ENCODE measurements at regions not wholly inside any gene's neighbourhood (a gene's known extent, or its start where the extent isn't known, plus 50 kb on each side); places are given as distances from the start of the nearest gene placed in this dataset.

DNA sequence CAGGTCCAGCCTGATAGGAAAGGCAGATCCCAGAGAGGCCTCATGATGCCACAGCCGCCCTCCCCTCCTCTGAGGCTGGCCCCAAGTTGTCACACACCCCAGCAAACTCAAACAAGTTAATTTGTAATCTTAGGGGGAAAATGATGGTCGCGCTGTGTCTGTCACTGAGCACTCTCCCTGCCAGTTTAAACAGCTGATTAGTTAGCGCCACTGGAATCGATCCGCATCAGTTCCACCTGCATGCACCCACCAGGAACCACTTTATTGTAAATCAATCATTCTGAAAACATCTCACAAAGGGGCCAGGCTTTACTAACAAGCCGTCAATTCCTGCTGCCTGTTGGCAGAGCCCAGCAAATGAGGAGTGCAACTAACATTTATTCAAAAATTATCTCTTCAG lies 870.9 kb downstream of the KCNMA1 start:
- TF ChIP-seq NANOG (IDR thresholded peaks at IDR 0.05; ENCODE audit: insufficient read depth, low read depth, low read length, poor library complexity, severe bottlenecking) (no peak), POLR2AphosphoS5 (IDR thresholded peaks at IDR 0.05; ENCODE audit: low read depth, low read length) (no peak)
- TF ChIP-seq, protein P1, sequence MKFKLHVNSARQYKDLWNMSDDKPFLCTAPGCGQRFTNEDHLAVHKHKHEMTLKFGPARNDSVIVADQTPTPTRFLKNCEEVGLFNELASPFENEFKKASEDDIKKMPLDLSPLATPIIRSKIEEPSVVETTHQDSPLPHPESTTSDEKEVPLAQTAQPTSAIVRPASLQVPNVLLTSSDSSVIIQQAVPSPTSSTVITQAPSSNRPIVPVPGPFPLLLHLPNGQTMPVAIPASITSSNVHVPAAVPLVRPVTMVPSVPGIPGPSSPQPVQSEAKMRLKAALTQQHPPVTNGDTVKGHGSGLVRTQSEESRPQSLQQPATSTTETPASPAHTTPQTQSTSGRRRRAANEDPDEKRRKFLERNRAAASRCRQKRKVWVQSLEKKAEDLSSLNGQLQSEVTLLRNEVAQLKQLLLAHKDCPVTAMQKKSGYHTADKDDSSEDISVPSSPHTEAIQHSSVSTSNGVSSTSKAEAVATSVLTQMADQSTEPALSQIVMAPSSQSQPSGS (IDR thresholded peaks at IDR 0.05; ENCODE audit: low read length), result no peak
